ENCODE measurements at regions not wholly inside any gene's neighbourhood (a gene's known extent, or its start where the extent isn't known, plus 50 kb on each side); places are given as distances from the start of the nearest gene placed in this dataset.

- no TSS peak for BruUV-seq (replicated peaks)
- peaks cover 3% of the 10 kb centered on the region for H3K36me3 Mint-ChIP-seq (ENCODE audit: insufficient read depth, unreplicated experiment)
- no peak overlapping the region for H3K4me3 Mint-ChIP-seq (ENCODE audit: low read depth, unreplicated experiment)
- intact Hi-C loops (cut with micrococcal nuclease; ENCODE audit: unreplicated experiment): no loop called here
- no peaks in the 10 kb centered on the region for H3K4me1 Mint-ChIP-seq (ENCODE audit: low read depth, unreplicated experiment)
- no peak for DNase-seq
- CTCF ChIA-PET: no interaction called here
- H3K9me3 Mint-ChIP-seq (ENCODE audit: low read depth, unreplicated experiment): no peaks in the 10 kb centered on the region
- TF ChIP-seq CTCF (IDR thresholded peaks at IDR 0.05; ENCODE audit: unreplicated experiment): no peak
- H3K27me3 Mint-ChIP-seq (ENCODE audit: unreplicated experiment): peaks cover 86% of the 10 kb centered on the region
- no peak overlapping the region for H3K27ac Mint-ChIP-seq (ENCODE audit: unreplicated experiment)
Observed at GRCh38 chr20:56978475-56978874, 288.0 kb downstream of the BMP7 start.

- CTCF ChIA-PET: no interaction called here
Observed at GRCh38 chr20:56979125-56979524, 287.3 kb downstream of the BMP7 start.

GRCh38 chr20:56981301-56981700, 285.1 kb downstream of the BMP7 start:
- CTCF ChIA-PET: no interaction called here
- no peaks in the 10 kb centered on the region for H3K9me3 Mint-ChIP-seq (ENCODE audit: low read depth, unreplicated experiment)

More at GRCh38 chr20:56979125-56979524, 287.3 kb downstream of the BMP7 start:
- peaks cover 3% of the 10 kb centered on the region for H3K36me3 Mint-ChIP-seq (ENCODE audit: insufficient read depth, unreplicated experiment)
- H3K9me3 Mint-ChIP-seq (ENCODE audit: low read depth, unreplicated experiment): no peaks in the 10 kb centered on the region
- H3K4me3 Mint-ChIP-seq (ENCODE audit: low read depth, unreplicated experiment): no peak overlapping the region
- TF ChIP-seq CTCF (IDR thresholded peaks at IDR 0.05; ENCODE audit: unreplicated experiment): no peak
- H3K27me3 Mint-ChIP-seq (ENCODE audit: unreplicated experiment): peaks cover 86% of the 10 kb centered on the region
- no TSS peak for BruUV-seq (replicated peaks)
- no peak for DNase-seq
- no peak overlapping the region for H3K27ac Mint-ChIP-seq (ENCODE audit: unreplicated experiment)
- no peaks in the 10 kb centered on the region for H3K4me1 Mint-ChIP-seq (ENCODE audit: low read depth, unreplicated experiment)
- intact Hi-C loops (cut with micrococcal nuclease; ENCODE audit: unreplicated experiment): no loop called here

GRCh38 chr20:56983813-56984212, 282.6 kb downstream of the BMP7 start:
- Mint-ChIP-seq H3K4me3 (ENCODE audit: low read depth, unreplicated experiment) (no peak overlapping the region), H3K27ac (ENCODE audit: unreplicated experiment) (no peak overlapping the region), H3K36me3 (ENCODE audit: insufficient read depth, unreplicated experiment) (no peaks in the 10 kb centered on the region), H3K4me1 (ENCODE audit: low read depth, unreplicated experiment) (no peaks in the 10 kb centered on the region), H3K27me3 (ENCODE audit: unreplicated experiment) (peaks cover 61% of the 10 kb centered on the region), H3K9me3 (ENCODE audit: low read depth, unreplicated experiment) (no peaks in the 10 kb centered on the region)
- CTCF ChIA-PET: no interaction called here
- TF ChIP-seq CTCF (IDR thresholded peaks at IDR 0.05; ENCODE audit: unreplicated experiment): no peak
- no TSS peak for BruUV-seq (replicated peaks)
- DNase-seq: no peak
- intact Hi-C loops (cut with micrococcal nuclease; ENCODE audit: unreplicated experiment): no loop called here

More at GRCh38 chr20:56981301-56981700, 285.1 kb downstream of the BMP7 start:
- intact Hi-C loops (cut with micrococcal nuclease; ENCODE audit: unreplicated experiment): no loop called here
- H3K27ac Mint-ChIP-seq (ENCODE audit: unreplicated experiment): no peak overlapping the region
- BruUV-seq (replicated peaks): no TSS peak
- DNase-seq: no peak
- no peak for TF ChIP-seq CTCF (IDR thresholded peaks at IDR 0.05; ENCODE audit: unreplicated experiment)
- H3K4me3 Mint-ChIP-seq (ENCODE audit: low read depth, unreplicated experiment): no peak overlapping the region
- peaks cover 3% of the 10 kb centered on the region for H3K36me3 Mint-ChIP-seq (ENCODE audit: insufficient read depth, unreplicated experiment)
- no peaks in the 10 kb centered on the region for H3K4me1 Mint-ChIP-seq (ENCODE audit: low read depth, unreplicated experiment)
- H3K27me3 Mint-ChIP-seq (ENCODE audit: unreplicated experiment): peaks cover 66% of the 10 kb centered on the region
